Astrocyte (in vitro differentiated cells and primary cell): ENCODE measurements at regions not wholly inside any gene's neighbourhood (a gene's known extent, or its start where the extent isn't known, plus 50 kb on each side); places are given as distances from the start of the nearest gene placed in this dataset.

Source experiments
- DNase-seq: peaks from one replicate; pipeline ENCODE4 v3.0.0-alpha.2; 2010; ENCODE audit warnings: low read depth
- FAIRE-seq: peaks from 2 replicates; lab custom pipeline; 2011; peaks lifted over from hg19 to GRCh38; lab: Jason Lieb, UNC
- H2AFZ ChIP-seq: 2 replicates; pipeline ENCODE4 v1.6.0; 2012; ENCODE audit warnings: low read depth, low read length, inconsistent platforms
- H3K27ac ChIP-seq: 2 replicates; pipeline ENCODE4 v1.5.1; 2011; ENCODE audit warnings: low read depth, low read length, inconsistent platforms
- H3K27me3 ChIP-seq: 2 replicates; pipeline ENCODE4 v1.6.0; 2011; ENCODE audit warnings: low read length, inconsistent platforms; ENCODE audit not compliant: insufficient read depth
- H3K36me3 ChIP-seq: 2 replicates; pipeline ENCODE4 v1.5.1; 2011; ENCODE audit warnings: low read length, inconsistent platforms; ENCODE audit not compliant: insufficient read depth
- H3K4me1 ChIP-seq: 2 replicates; pipeline ENCODE4 v1.5.1; 2011; ENCODE audit warnings: low read length, inconsistent platforms; ENCODE audit not compliant: insufficient read depth
- H3K4me2 ChIP-seq: 2 replicates; pipeline ENCODE4 v1.6.0; 2012; ENCODE audit warnings: low read length, inconsistent platforms
- H3K4me3 ChIP-seq: 2 replicates; pipeline ENCODE4 v1.5.1; 2011; ENCODE audit warnings: low read depth, mild to moderate bottlenecking, low read length, inconsistent platforms; ENCODE audit not compliant: insufficient read depth
- H3K79me2 ChIP-seq: 2 replicates; pipeline ENCODE4 v1.6.0; 2012; ENCODE audit warnings: mild to moderate bottlenecking, low read length, inconsistent platforms; ENCODE audit not compliant: insufficient read depth
- H3K9ac ChIP-seq: 2 replicates; pipeline ENCODE4 v1.6.0; 2012; ENCODE audit warnings: mild to moderate bottlenecking, low read length, inconsistent platforms
- H3K9me3 ChIP-seq: 2 replicates; pipeline ENCODE4 v1.5.1; 2012; ENCODE audit warnings: low read depth, mild to moderate bottlenecking, low read length, inconsistent platforms; ENCODE audit not compliant: insufficient read depth
- H4K20me1 ChIP-seq: 2 replicates; pipeline ENCODE4 v1.6.0; 2012; ENCODE audit warnings: low read length, inconsistent platforms; ENCODE audit not compliant: insufficient read depth
- H3K27ac Mint-ChIP-seq: one replicate; pipeline ENCODE4 v1.8.0; 2021; ENCODE audit warnings: mild to moderate bottlenecking, mixed read lengths; ENCODE audit not compliant: unreplicated experiment
- H3K27me3 Mint-ChIP-seq: one replicate; pipeline ENCODE4 v1.8.0; 2021; ENCODE audit warnings: low read depth, mixed read lengths; ENCODE audit not compliant: unreplicated experiment
- H3K36me3 Mint-ChIP-seq: one replicate; pipeline ENCODE4 v1.8.0; 2021; ENCODE audit warnings: low read depth, mixed read lengths; ENCODE audit not compliant: unreplicated experiment
- H3K4me1 Mint-ChIP-seq: one replicate; pipeline ENCODE4 v1.8.0; 2021; ENCODE audit warnings: low read depth, mixed read lengths; ENCODE audit not compliant: unreplicated experiment
- H3K4me3 Mint-ChIP-seq: one replicate; pipeline ENCODE4 v1.8.0; 2021; ENCODE audit warnings: mild to moderate bottlenecking, moderate library complexity, mixed read lengths; ENCODE audit not compliant: unreplicated experiment
- H3K9me3 Mint-ChIP-seq: one replicate; pipeline ENCODE4 v1.8.0; 2021; ENCODE audit warnings: mild to moderate bottlenecking, mixed read lengths; ENCODE audit not compliant: unreplicated experiment
- EZH2 ChIP-seq: IDR thresholded peaks from 2 replicates; pipeline ENCODE4 v1.6.1; 2012; ENCODE audit warnings: mild to moderate bottlenecking, low read length, inconsistent platforms; ENCODE audit not compliant: insufficient read depth
- TF ChIP-seq, protein P1 (sequence below): IDR thresholded peaks from 2 replicates; pipeline ENCODE4 v1.5.1; 2011; ENCODE audit warnings: low read depth, mild to moderate bottlenecking, inconsistent platforms, low read length, moderate library complexity; ENCODE audit not compliant: insufficient read depth

DNA sequence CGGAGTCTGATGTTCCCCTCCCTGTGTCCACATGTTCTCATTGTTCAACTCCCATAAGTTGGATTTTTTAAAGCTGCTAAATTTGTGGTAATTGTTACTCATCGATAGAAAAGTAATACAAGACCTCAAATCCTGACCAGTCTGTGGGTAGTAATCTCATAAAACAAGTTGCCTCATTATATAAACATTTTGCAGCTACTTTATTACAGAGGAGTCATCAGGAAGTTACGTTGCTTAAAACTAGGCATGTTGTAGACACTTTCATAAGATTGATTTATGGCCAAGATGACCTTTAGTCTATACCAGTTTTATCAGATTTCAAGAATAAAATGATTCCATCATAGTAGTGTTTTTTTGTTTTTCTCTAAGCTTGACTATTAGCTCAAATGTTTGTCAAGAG is 208.8 kb downstream of the GIPC2 start:
- Histone ChIP-seq H3K27me3 (no peaks in the 10 kb centered on the region), H3K9me3 (no peaks in the 10 kb centered on the region), H2AFZ (no peak overlapping the region), H3K4me2 (peak overlapping the region; percentile 1), H4K20me1 (no peaks in the 10 kb centered on the region), H3K36me3 (no peaks in the 10 kb centered on the region), H3K79me2 (no peaks in the 10 kb centered on the region), H3K4me3 (no peak overlapping the region), H3K9ac (no peak overlapping the region), H3K27ac (no peak overlapping the region), H3K4me1 (no peaks in the 10 kb centered on the region)
- peak; percentile 55 for FAIRE-seq
- H3K27me3 Mint-ChIP-seq = peaks cover 34% of the 10 kb centered on the region
- TF ChIP-seq, protein P1, sequence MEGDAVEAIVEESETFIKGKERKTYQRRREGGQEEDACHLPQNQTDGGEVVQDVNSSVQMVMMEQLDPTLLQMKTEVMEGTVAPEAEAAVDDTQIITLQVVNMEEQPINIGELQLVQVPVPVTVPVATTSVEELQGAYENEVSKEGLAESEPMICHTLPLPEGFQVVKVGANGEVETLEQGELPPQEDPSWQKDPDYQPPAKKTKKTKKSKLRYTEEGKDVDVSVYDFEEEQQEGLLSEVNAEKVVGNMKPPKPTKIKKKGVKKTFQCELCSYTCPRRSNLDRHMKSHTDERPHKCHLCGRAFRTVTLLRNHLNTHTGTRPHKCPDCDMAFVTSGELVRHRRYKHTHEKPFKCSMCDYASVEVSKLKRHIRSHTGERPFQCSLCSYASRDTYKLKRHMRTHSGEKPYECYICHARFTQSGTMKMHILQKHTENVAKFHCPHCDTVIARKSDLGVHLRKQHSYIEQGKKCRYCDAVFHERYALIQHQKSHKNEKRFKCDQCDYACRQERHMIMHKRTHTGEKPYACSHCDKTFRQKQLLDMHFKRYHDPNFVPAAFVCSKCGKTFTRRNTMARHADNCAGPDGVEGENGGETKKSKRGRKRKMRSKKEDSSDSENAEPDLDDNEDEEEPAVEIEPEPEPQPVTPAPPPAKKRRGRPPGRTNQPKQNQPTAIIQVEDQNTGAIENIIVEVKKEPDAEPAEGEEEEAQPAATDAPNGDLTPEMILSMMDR = no peak
- TF ChIP-seq EZH2 = no peak
- H3K4me1 Mint-ChIP-seq = no peaks in the 10 kb centered on the region
- DNase-seq = peak; percentile 86
- no peak overlapping the region for H3K27ac Mint-ChIP-seq
- peaks cover 8% of the 10 kb centered on the region for H3K9me3 Mint-ChIP-seq
- no peak overlapping the region for H3K4me3 Mint-ChIP-seq
- H3K36me3 Mint-ChIP-seq = no peaks in the 10 kb centered on the region

DNA sequence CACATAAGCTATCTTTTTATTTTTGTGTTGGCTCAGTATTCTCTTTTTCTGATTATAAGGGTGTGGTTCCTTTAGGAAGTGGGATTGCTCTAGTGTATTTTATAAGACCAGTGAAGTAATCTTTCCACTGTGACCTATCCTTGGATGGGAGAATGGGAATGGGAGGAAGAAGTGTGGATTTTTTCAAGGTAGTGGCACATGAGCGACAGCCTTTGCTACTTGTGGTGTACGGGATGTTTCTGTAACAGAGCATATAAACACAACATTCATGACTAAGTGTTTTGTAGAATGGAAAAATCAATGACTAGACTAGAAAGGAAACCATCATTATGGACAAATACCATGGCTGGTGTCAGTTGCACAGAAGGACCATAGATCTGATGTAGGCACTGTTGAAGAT is 209.6 kb downstream of the GIPC2 start:
- H3K9ac ChIP-seq = no peak overlapping the region
- no peak overlapping the region for H3K4me2 ChIP-seq
- no peaks in the 10 kb centered on the region for H3K36me3 ChIP-seq
- Mint-ChIP-seq H3K4me3 (no peak overlapping the region), H3K9me3 (peaks cover 8% of the 10 kb centered on the region), H3K36me3 (no peaks in the 10 kb centered on the region), H3K27ac (no peak overlapping the region), H3K4me1 (no peaks in the 10 kb centered on the region), H3K27me3 (peaks cover 36% of the 10 kb centered on the region)
- TF ChIP-seq EZH2 = no peak
- TF ChIP-seq, protein P1 = no peak
- no peaks in the 10 kb centered on the region for H3K27me3 ChIP-seq
- peak; percentile 65 for FAIRE-seq
- H3K4me3 ChIP-seq = no peak overlapping the region
- H3K9me3 ChIP-seq = no peaks in the 10 kb centered on the region
- no peaks in the 10 kb centered on the region for H3K4me1 ChIP-seq
- H3K79me2 ChIP-seq = no peaks in the 10 kb centered on the region
- H3K27ac ChIP-seq = no peak overlapping the region
- H4K20me1 ChIP-seq = no peaks in the 10 kb centered on the region
- peak; percentile 20 for DNase-seq
- no peak overlapping the region for H2AFZ ChIP-seq

DNA sequence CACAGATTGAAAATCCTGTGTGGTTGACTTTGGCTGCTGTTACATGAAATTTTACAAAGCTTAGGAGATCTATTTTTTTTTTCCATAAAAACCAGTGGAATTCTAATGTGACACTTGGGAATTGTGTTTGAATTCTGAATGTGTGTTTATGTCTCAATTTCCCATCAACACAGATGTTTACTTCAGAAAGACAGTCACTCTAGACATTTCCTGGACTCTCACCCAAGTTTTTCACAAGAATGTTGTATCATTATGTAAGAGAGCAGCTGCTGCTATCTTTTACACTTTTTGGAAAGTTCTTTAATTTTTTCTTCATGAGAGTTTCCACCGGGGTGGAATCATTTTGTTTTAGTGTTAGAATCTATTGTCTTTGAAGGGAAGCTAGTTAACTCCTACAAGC is 210.1 kb downstream of the GIPC2 start:
- H3K27me3 Mint-ChIP-seq = peaks cover 37% of the 10 kb centered on the region
- Histone ChIP-seq H3K27ac (no peak overlapping the region), H3K4me1 (no peaks in the 10 kb centered on the region), H4K20me1 (no peaks in the 10 kb centered on the region), H3K4me3 (no peak overlapping the region), H3K27me3 (no peaks in the 10 kb centered on the region), H3K79me2 (no peaks in the 10 kb centered on the region), H3K9ac (no peak overlapping the region), H3K9me3 (no peaks in the 10 kb centered on the region), H3K36me3 (no peaks in the 10 kb centered on the region), H3K4me2 (no peak overlapping the region), H2AFZ (no peak overlapping the region)
- FAIRE-seq (peak; percentile 34), DNase-seq (no peak)
- H3K4me1 Mint-ChIP-seq = no peaks in the 10 kb centered on the region
- H3K4me3 Mint-ChIP-seq = no peak overlapping the region
- TF ChIP-seq EZH2 = no peak
- TF ChIP-seq, protein P1 = no peak
- peaks cover 8% of the 10 kb centered on the region for H3K9me3 Mint-ChIP-seq
- no peaks in the 10 kb centered on the region for H3K36me3 Mint-ChIP-seq
- no peak overlapping the region for H3K27ac Mint-ChIP-seq
